ENCODE measurements at regions not wholly inside any gene's neighbourhood (a gene's known extent, or its start where the extent isn't known, plus 50 kb on each side); places are given as distances from the start of the nearest gene placed in this dataset.

GRCh38 chr5:71955723-71956122, 151.6 kb upstream of the MAP1B start:
- DNase-seq = no peak

GRCh38 chr5:71957292-71957898, 149.9 kb upstream of the MAP1B start:
- no peak for DNase-seq

- DNase-seq = no peak
These were observed 147.1 kb upstream of the MAP1B start for GRCh38 chr5:71960195-71960594.

- DNase-seq = no peak
These were observed 145.5 kb upstream of the MAP1B start for GRCh38 chr5:71961786-71962185.

GRCh38 chr5:71969460-71969859, 137.8 kb upstream of the MAP1B start:
- DNase-seq = no peak

GRCh38 chr5:71971862-71972261, 135.4 kb upstream of the MAP1B start:
- DNase-seq = no peak

- DNase-seq = no peak
These were observed 134.3 kb upstream of the MAP1B start for GRCh38 chr5:71972777-71973473.

GRCh38 chr5:71973563-71973962, 133.7 kb upstream of the MAP1B start:
- DNase-seq = no peak

GRCh38 chr5:71974165-71974564, 133.1 kb upstream of the MAP1B start:
- DNase-seq = no peak

- DNase-seq = no peak
These were observed 132.7 kb upstream of the MAP1B start for GRCh38 chr5:71974622-71975021.

- DNase-seq = no peak
These were observed 130.8 kb upstream of the MAP1B start for GRCh38 chr5:71976449-71976848.

GRCh38 chr5:71977311-71977710, 130.0 kb upstream of the MAP1B start:
- no peak for DNase-seq

- DNase-seq = no peak
These were observed 129.1 kb upstream of the MAP1B start for GRCh38 chr5:71978216-71978615.

GRCh38 chr5:71982717-71983395, 124.4 kb upstream of the MAP1B start:
- DNase-seq = no peak

GRCh38 chr5:71986101-71986500, 121.2 kb upstream of the MAP1B start:
- no peak for DNase-seq

- no peak for DNase-seq
These were observed 118.5 kb upstream of the MAP1B start for GRCh38 chr5:71988808-71989207.

- DNase-seq = no peak
These were observed 113.7 kb upstream of the MAP1B start for GRCh38 chr5:71993600-71993999.

- DNase-seq = no peak
These were observed 110.5 kb upstream of the MAP1B start for GRCh38 chr5:71996789-71997188.

GRCh38 chr5:71998746-71999145, 108.5 kb upstream of the MAP1B start:
- DNase-seq = no peak

GRCh38 chr5:72000707-72001106, 106.6 kb upstream of the MAP1B start:
- DNase-seq = no peak

- no peak for DNase-seq
These were observed 101.6 kb upstream of the MAP1B start for GRCh38 chr5:72005671-72006070.

- no peak for DNase-seq
These were observed 100.9 kb upstream of the MAP1B start for GRCh38 chr5:72006361-72006760.

GRCh38 chr5:72007336-72008111, 99.8 kb upstream of the MAP1B start:
- no peak for DNase-seq

- no peak for DNase-seq
These were observed 98.0 kb upstream of the MAP1B start for GRCh38 chr5:72009280-72009679.
